B cell (primary cell): ENCODE measurements at regions not wholly inside any gene's neighbourhood (a gene's known extent, or its start where the extent isn't known, plus 50 kb on each side); places are given as distances from the start of the nearest gene placed in this dataset.

Experiments
- EZH2 ChIP-seq: IDR thresholded peaks from 2 replicates; pipeline ENCODE4 v1.6.1; 2012; ENCODE audit warnings: borderline replicate concordance, low read depth, mild to moderate bottlenecking, moderate library complexity, low read length; ENCODE audit not compliant: insufficient read depth, poor library complexity, severe bottlenecking
- TF ChIP-seq, protein P1 (sequence below): fragments of 200-600 bp; IDR thresholded peaks from one replicate; pipeline ENCODE4 v1.8.0; 2022; ENCODE audit warnings: antibody characterized with exemption, mild to moderate bottlenecking

DNA sequence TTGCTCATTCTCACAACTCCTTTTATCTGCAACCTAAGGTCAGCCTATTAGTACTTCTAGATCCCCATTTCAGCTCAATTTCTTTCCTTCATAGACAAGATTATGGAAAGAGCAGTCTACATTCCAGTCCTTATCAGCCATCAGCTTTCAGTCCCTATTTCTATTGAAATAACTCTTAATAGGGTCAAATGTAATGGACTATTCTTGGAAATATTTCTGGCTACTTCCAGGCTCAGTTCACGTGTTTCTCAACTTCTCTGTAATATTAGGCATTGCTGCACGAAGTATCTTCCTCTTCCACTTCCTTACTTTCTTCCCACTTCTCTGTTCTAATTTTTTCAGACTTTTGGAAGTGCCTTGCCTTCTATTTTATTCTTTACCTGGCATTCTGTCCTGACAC lies 232.9 kb upstream of the USP25 start:
- TF ChIP-seq EZH2, result no peak
- TF ChIP-seq, protein P1, sequence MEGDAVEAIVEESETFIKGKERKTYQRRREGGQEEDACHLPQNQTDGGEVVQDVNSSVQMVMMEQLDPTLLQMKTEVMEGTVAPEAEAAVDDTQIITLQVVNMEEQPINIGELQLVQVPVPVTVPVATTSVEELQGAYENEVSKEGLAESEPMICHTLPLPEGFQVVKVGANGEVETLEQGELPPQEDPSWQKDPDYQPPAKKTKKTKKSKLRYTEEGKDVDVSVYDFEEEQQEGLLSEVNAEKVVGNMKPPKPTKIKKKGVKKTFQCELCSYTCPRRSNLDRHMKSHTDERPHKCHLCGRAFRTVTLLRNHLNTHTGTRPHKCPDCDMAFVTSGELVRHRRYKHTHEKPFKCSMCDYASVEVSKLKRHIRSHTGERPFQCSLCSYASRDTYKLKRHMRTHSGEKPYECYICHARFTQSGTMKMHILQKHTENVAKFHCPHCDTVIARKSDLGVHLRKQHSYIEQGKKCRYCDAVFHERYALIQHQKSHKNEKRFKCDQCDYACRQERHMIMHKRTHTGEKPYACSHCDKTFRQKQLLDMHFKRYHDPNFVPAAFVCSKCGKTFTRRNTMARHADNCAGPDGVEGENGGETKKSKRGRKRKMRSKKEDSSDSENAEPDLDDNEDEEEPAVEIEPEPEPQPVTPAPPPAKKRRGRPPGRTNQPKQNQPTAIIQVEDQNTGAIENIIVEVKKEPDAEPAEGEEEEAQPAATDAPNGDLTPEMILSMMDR, result no peak
